Left lobe of liver (tissue), 2 donors: ENCODE measurements at regions not wholly inside any gene's neighbourhood (a gene's known extent, or its start where the extent isn't known, plus 50 kb on each side); places are given as distances from the start of the nearest gene placed in this dataset.
"Not testable (repeated sequence)": the region's sequence is repeated elsewhere in the genome, so short reads cannot be mapped to it uniquely, and the experiment has no call there.

Experiments used
- ATAC-seq: fragments of 200-7000 bp; cut with Tn5 transposase; one replicate; pipeline ENCODE4 v1.9.1; 2020; ENCODE audit warnings: mild to moderate bottlenecking, moderate library complexity
- DNase-seq: peaks from one replicate; pipeline ENCODE4 v3.0.0-alpha.2; 2020; ENCODE audit warnings: low spot score
- donor health status: DM: no; HTN: no; CAD: no; lungs with moderate emphysema.
- donor health status: DM: no; HTN: yes; CAD: no.

- ATAC-seq: no peak
- no peak for DNase-seq
Observed at GRCh38 chr7:22066522-22066921, 120.8 kb upstream of the CDCA7L start.

GRCh38 chr7:22064816-22065215, 119.1 kb upstream of the CDCA7L start:
- no peak for DNase-seq
- no peak for ATAC-seq

GRCh38 chr7:22061775-22062174, 116.1 kb upstream of the CDCA7L start:
- ATAC-seq (no peak), DNase-seq (no peak)

GRCh38 chr7:22060863-22061262, 115.2 kb upstream of the CDCA7L start:
- DNase-seq (no peak), ATAC-seq (no peak)

- DNase-seq (no peak), ATAC-seq (no peak)
Observed at GRCh38 chr7:22060197-22060596, 114.5 kb upstream of the CDCA7L start.

GRCh38 chr7:22055226-22055625, 109.5 kb upstream of the CDCA7L start:
- ATAC-seq: no peak
- no peak for DNase-seq

- DNase-seq (no peak), ATAC-seq (no peak)
Observed at GRCh38 chr7:22052674-22053365, 107.1 kb upstream of the CDCA7L start.

GRCh38 chr7:22051886-22052673, 106.4 kb upstream of the CDCA7L start:
- ATAC-seq (no peak), DNase-seq (no peak)

GRCh38 chr7:22049766-22050500, 104.2 kb upstream of the CDCA7L start:
- DNase-seq: no peak
- no peak for ATAC-seq

GRCh38 chr7:22043367-22043766, 97.7 kb upstream of the CDCA7L start:
- DNase-seq: no peak
- no peak for ATAC-seq

- DNase-seq (no peak), ATAC-seq (no peak)
Observed at GRCh38 chr7:22040923-22041595, 95.4 kb upstream of the CDCA7L start.

- ATAC-seq: no peak
- no peak for DNase-seq
Observed at GRCh38 chr7:22039670-22040069, 94.0 kb upstream of the CDCA7L start.

- not testable (repeated sequence) for ATAC-seq, DNase-seq
Observed at GRCh38 chr7:22032356-22032755, 86.7 kb upstream of the CDCA7L start.

GRCh38 chr7:22028656-22029055, 83.0 kb upstream of the CDCA7L start:
- DNase-seq, ATAC-seq: not testable (repeated sequence)

- DNase-seq: no peak
- no peak for ATAC-seq
Observed at GRCh38 chr7:22027475-22027874, 81.8 kb upstream of the CDCA7L start.

GRCh38 chr7:22025983-22026382, 80.3 kb upstream of the CDCA7L start:
- DNase-seq (no peak), ATAC-seq (no peak)

- no peak for DNase-seq
- no peak for ATAC-seq
Observed at GRCh38 chr7:22025075-22025474, 79.4 kb upstream of the CDCA7L start.

- ATAC-seq: no peak
- DNase-seq: no peak
Observed at GRCh38 chr7:22019931-22020330, 74.2 kb upstream of the CDCA7L start.

GRCh38 chr7:22016507-22016906, 70.8 kb upstream of the CDCA7L start:
- ATAC-seq: no peak

GRCh38 chr7:22013711-22014110, 68.0 kb upstream of the CDCA7L start:
- no peak for DNase-seq
- ATAC-seq: no peak

More at GRCh38 chr7:22016507-22016906, 70.8 kb upstream of the CDCA7L start:
- no peak for DNase-seq

- no peak for DNase-seq
- ATAC-seq: no peak
Observed at GRCh38 chr7:22008683-22009082, 63.0 kb upstream of the CDCA7L start.
